Gastroesophageal sphincter (tissue), 3 donors: ENCODE measurements at regions not wholly inside any gene's neighbourhood (a gene's known extent, or its start where the extent isn't known, plus 50 kb on each side); places are given as distances from the start of the nearest gene placed in this dataset.
"Not testable (repeated sequence)": the region's sequence is repeated elsewhere in the genome, so short reads cannot be mapped to it uniquely, and the experiment has no call there.

Source experiments
- POLR2A ChIP-seq, 2 donors: fragments of 450-650 bp; IDR thresholded peaks; one replicate each; pipeline ENCODE4 v1.6.1; 2017; ENCODE audit warnings: antibody characterized with exemption in 2 of 2, mild to moderate bottlenecking in 2 of 2, moderate library complexity in 1 of 2
- TF ChIP-seq, protein P1 (sequence below), 4 experiments: fragments of 200-600 bp in 2 of 4; fragments of 450-650 bp in 2 of 4; sonication (generic) in 1 of 4; IDR thresholded peaks; one replicate each; pipeline ENCODE4 v1.5.1; 2017 to 2019; ENCODE audit warnings: antibody characterized with exemption in 4 of 4, mild to moderate bottlenecking in 2 of 4, moderate library complexity in 2 of 4

GRCh38 chr10:47673128-47673527, 90.3 kb downstream of the SYT15B start:
- TF ChIP-seq, protein P1, sequence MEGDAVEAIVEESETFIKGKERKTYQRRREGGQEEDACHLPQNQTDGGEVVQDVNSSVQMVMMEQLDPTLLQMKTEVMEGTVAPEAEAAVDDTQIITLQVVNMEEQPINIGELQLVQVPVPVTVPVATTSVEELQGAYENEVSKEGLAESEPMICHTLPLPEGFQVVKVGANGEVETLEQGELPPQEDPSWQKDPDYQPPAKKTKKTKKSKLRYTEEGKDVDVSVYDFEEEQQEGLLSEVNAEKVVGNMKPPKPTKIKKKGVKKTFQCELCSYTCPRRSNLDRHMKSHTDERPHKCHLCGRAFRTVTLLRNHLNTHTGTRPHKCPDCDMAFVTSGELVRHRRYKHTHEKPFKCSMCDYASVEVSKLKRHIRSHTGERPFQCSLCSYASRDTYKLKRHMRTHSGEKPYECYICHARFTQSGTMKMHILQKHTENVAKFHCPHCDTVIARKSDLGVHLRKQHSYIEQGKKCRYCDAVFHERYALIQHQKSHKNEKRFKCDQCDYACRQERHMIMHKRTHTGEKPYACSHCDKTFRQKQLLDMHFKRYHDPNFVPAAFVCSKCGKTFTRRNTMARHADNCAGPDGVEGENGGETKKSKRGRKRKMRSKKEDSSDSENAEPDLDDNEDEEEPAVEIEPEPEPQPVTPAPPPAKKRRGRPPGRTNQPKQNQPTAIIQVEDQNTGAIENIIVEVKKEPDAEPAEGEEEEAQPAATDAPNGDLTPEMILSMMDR (IDR thresholded peaks at IDR 0.05) = not testable (repeated sequence)
- not testable (repeated sequence) for TF ChIP-seq POLR2A (IDR thresholded peaks at IDR 0.05)
